ENCODE measurements at regions not wholly inside any gene's neighbourhood (a gene's known extent, or its start where the extent isn't known, plus 50 kb on each side); places are given as distances from the start of the nearest gene placed in this dataset.

DNA sequence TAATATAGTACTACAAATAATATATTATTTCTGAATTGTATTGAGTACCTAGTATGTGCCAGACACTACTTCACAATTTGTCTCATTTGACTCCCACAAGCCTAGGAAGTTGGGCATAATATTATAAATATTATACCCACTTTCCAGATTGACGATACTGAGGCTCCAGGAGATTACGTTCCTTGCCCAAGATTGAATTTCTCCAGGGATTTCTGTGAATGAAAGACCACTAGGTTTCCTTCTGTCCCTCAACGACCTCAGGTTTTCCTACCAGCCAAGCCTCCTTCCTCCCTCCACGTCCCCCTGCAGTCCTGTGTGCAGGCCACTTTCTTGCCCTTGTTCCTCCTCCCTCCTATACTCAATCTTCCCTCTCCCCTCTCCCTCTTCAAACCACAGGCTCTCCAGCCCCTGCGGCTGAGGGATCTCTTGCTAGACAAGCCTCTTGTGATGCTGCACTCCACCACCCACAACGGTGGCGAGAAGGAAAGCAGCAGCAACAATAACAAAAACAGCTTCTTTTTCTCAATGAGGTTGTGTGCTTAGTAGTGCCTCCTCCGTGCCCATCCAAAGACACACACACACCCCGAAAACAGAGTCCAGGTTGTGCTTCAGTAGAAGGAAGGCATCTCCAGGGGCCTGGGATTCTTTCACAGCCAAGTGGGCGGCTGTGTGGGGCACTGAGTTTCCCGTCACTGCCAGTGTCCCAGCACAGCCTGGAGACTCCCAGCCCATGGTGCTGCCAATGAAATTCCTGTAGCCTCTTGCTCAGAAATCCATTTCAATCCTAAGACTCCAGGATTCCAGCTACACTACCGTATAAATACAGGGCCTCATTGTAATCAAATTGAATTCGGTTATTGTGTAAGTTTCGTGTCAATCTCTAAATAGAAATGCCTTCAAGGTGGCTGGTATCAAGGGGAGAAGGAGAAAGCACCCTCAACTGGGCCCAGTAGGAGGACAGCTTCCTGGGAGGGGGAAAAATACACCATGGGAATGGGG, 94.4 kb downstream of the NCR2 start:
- no peak for DNase-seq

DNA sequence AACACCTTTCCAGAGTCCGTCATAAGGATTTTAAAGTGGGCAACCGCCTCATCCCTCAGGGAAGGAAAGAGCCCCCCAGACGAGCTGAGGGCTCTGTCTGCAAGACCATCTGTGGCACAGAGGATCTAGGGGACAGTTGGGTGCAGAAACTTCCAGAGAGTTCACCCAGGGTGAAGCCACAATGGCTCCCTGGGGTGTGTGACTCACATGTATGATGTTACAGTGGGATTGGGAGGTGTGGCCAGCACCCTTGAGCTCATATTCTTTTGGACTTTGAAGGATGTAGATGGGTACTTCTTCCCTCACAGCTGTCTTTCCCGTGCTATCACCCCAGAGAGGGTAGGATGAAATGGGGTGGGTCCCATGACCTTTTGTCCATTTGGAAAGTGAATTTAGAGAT, 95.5 kb downstream of the NCR2 start:
- DNase-seq, result no peak

DNA sequence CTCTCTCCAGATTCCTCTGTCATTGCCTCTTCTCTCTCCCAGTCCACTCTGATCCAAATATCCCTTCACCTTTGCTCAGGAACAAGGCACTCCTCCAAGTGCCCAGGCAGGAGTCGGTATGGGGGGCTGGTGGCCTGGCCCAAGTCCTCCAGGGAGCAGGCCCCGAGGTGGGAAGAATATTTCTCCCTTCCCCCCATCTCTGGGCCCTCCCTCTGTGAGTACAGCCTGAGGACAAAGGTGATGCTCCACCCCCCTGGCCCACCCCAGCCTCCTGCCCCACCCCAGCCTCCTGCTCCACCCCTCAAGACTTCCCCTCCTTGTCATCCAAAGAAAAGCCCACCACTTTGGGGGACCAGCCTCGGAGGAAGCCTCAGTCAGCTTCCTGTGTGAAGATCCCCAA, 96.9 kb downstream of the NCR2 start:
- no peak for DNase-seq

- no peak for DNase-seq
Measured at GRCh38 chr6:41434803-41435481, 99.5 kb downstream of the NCR2 start.

DNA sequence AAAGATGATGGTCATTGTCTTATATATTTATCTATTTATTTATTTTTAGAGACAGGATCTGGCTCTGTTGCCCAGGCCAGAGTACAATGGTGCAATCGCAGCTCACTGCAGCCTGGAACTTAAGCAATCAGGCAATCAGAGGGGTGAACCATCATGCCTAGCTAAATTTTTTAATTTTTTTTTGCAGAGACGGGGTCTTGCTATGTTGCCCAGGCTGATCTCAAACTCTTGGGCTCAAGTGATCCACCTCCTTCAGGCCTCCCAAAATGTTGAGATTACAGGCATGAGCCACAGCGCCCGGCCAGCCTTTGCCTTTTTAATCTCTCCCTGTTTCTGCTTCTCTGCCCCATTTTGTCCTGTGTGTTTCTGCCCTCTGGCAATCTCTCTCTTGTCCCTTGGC, 102.2 kb downstream of the NCR2 start:
- DNase-seq, result no peak

DNA sequence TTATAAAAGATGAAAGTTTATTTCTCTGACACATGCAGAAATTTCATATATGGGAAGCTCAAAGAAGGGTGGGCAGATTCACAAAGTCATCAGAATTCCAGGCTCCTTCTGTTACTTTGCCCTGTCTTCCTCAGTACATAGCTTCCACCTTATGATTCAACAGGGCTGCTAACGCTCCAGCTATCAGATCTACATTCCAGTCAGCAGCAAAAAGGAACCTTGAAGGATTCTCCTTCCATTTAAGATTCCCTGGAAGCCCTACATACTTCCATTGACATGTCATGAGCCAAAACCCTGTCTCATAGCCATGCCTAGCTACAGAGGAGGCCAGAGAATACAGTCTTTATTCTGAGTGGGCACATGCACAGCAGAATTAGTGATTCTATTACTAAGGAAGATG, 103.3 kb downstream of the NCR2 start:
- DNase-seq, result no peak

DNA sequence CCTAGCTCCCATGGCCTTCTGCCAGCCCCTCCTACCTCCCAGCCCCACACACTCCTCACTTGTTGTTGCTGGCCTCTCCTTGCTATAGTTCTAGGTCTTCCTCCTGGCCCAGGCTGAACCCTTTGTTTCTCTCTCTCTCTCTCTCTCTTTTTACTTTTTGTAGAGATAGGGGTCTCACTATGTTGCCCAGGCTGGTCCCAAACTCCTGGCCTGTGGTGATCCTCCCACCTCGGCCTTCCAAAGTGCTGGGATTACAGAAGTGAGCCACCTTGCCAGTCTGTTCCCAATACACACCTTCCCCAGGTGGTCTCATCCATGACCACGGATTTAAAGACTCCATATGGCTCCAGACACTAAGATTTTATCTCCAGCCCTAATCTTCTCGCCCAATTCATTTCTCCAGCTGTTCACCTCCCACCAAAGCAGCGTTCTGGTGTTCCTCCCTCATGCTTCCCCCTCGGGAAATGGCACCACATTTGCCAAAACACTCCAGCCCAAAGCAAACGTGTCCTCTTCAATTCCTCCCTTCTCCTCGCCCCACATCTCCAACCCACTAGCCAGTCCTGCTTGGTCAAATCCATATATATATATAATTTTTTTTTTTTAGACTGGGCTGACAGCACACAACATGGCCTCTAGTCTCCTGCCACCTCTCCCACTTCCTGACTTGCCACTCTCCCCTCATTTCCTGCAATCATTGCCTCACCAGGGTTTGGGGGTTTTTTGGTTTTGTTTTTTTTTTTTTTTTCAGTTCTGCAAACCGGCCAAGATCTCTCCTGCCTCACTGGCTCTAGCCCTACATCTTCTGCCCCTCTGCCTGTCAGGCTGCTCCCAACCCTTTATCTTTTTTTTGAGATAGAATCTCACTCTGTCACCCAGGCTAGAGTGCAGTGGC, 104.4 kb downstream of the NCR2 start:
- no peak for DNase-seq

DNA sequence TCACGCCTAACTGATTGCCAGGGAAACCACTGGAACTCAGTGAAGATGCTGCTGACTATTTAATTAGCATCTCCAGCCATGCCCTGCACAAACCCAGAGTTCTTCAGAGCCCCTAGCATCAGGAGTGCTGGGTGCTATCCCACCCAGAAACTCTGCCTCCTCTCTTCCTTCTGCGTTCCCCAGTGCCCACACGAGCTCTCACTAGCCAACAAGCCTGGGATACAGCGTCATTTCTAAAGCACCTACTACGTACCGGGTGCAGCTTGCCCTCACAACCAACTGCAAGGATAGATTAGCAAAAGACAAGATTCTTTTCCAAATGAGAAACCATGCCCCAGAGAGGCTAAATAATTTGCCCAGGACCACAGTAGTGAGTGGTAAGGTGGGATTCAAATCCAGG, 105.2 kb upstream of the FOXP4 start:
- no peak for DNase-seq

DNA sequence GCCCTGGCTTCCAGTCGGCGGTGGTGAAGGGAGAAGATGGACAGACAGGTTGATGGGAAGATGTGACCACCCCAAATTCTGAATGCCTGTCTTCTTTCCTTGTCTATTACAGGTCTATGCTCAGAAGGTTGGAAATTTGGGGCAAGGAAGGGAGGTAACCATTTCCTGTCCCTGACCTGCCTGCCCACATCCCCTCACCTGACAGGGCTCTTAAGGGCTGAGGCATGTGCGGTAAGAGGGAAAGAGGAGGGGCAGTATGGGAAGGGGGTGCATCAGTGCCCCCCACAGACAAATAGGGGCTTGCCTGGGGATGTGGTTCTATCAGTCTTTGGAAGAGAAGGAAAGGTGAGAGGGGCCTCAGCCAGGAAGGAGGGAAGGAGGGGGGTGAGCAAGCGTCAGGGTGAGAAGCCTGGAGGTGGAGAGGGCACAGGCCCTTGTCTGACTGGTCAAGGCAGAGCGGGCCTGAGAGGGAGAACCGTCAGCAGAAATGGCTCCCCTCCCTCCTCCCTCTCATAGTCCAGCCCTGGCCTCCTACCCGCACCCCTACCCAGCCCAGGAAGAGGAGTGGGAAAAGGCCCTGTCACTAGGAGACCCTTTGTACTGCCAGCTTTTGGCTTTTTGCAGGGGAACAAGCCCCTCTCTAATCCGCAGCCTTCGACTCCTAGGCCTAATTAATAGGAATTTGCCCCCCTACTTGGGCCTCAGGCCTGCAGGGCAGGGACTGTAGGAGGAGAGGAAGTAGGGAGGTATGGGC, 104.4 kb upstream of the FOXP4 start:
- DNase-seq, result no peak

DNA sequence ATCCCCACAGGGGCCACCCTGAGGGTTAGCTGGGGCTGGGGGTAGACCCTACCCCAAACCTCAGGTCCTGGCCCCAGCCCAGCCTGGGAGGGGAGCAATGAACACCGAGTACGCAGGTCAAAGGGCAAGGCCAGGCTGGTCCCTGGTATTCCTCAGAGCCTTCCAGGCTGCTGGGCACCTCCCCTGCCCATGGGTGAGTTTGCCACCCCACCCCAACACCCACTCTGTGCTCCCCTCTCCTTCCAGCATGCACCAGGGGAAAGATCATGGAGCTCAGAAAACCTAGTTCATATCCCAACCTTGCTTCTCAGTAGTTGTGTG, 103.9 kb upstream of the FOXP4 start:
- no peak for DNase-seq

GRCh38 chr6:41442800-41443501, 103.2 kb upstream of the FOXP4 start:
- DNase-seq, result no peak

- no peak for DNase-seq
Measured at GRCh38 chr6:41443616-41444525, 102.3 kb upstream of the FOXP4 start.

DNA sequence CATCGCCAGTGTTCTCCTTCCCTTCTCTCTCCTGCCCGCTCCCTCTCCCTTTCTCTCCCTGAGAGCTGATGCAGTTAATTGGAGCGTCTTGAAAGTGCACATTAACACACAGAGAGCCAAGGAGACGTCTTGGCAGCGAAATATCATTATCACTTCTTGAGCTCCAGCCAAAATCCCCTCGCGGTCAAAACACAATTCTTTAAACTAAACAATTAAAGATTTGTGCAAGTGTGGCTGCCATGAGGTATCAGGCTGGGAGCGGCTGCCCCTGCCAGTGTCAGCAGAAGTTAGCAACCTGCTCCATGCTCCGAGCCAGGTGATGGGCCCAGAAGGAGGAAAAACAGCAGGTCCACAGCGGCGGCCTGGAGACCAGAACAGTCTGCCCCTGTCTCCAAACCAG, 100.9 kb upstream of the FOXP4 start:
- DNase-seq, result no peak

GRCh38 chr6:41446132-41446531, 100.0 kb upstream of the FOXP4 start:
- no peak for DNase-seq

DNA sequence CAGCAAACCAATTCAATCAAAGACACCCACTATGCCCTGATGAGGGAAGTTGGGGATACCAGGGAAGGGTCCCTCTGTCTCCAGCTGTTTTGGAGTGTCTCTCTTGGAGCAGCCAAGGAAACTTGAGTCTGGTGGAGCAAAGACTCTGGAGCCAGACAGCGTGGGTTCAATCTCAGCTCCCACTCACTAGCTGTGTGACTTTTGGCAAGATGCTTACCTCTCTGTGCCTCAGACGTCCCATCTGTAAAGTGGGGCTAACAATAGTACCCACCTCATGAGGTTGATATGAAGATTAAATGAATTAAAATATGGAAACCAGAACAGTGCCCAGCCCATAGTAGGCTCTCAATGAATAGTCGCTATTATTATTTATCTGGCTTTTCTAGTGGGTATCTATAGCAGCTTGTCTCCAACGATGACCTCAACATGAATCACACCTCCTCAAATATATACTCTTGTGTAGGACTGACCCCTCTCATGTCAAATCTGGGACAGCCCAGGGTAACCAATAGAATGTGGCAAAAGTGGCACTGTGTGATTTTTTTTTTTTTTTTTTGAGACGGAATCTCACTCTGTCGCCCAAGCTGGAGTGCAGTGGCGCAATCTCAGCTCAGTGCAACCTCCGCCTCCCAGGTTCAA, 99.2 kb upstream of the FOXP4 start:
- no peak for DNase-seq

- no peak for DNase-seq
Measured at GRCh38 chr6:41448256-41448655, 97.9 kb upstream of the FOXP4 start.

DNA sequence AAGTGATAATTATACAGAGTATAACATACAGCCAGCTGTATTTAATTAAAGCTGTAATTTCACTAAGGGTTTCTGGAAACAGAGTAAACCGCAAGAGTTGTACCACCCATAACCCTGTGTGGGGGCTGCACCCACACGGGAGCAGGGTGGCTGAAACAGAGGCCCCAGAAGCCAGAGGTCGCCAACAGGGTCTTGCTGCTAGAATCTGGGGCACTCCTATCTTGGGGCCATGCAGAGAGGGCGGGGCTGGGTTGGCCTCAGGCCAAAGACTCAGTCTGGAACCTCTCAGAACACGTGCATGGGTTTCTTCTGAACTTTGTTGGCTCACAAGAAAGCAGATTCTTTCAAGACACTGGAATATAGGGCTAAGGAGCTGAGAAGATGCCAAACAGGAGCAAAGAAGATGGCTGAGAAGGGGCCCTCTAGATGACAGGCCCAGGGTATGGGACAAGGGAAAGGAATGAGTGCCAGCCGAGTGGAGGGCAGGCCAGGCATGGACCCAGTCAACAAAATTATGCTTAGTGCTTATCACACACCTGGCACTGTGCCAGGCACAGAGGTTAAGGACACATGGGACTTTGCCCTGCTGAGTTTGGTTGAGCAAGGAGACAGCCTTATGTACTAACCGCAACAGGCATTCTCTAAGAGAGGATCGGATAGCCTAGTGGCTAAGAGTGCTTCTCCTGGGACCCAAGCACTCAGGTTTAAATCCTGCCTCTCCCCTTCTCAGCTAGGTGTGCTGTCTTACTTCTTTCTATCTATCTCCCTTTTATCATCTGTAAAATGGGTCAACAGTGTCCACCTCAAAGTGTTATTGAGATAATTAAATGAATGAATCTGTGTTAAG, 96.6 kb upstream of the FOXP4 start:
- no peak for DNase-seq

GRCh38 chr6:41450581-41450980, 95.6 kb upstream of the FOXP4 start:
- no peak for DNase-seq

- DNase-seq, result no peak
Measured at GRCh38 chr6:41451039-41451438, 95.1 kb upstream of the FOXP4 start.
